ENCODE measurements at regions not wholly inside any gene's neighbourhood (a gene's known extent, or its start where the extent isn't known, plus 50 kb on each side); places are given as distances from the start of the nearest gene placed in this dataset.

DNA sequence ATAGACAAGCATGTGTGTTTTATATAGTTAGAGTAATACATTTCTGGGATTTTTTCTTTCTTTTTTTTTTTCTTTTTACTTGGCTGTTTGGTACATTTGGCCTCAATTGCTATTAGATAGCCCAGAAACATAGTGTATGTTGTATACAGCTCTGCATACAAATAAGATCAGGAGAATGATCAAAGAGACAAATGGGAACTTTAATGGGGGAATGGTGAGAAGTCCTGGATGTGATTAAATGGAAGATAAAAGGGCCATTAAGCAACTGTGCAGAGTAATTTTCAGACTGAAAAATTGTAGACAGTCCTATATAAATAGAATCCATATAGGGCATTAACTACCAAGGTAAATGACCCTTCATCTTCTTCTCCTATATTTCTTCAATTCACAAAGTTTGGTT, 575.6 kb downstream of the EBF1 start:
- ATAC-seq: no peak
- Mint-ChIP-seq H3K36me3 (no peaks in the 10 kb centered on the region), H3K9me3 (no peaks in the 10 kb centered on the region), H3K27ac (no peak overlapping the region), H3K4me3 (no peak overlapping the region), H3K4me1 (no peaks in the 10 kb centered on the region), H3K27me3 (no peaks in the 10 kb centered on the region)

GRCh38 chr5:158522776-158523175, 576.9 kb downstream of the EBF1 start:
- H3K36me3 Mint-ChIP-seq: no peaks in the 10 kb centered on the region
- ATAC-seq: no peak
- no peaks in the 10 kb centered on the region for H3K27me3 Mint-ChIP-seq
- no peak overlapping the region for H3K4me3 Mint-ChIP-seq
- H3K9me3 Mint-ChIP-seq: no peaks in the 10 kb centered on the region
- no peak overlapping the region for H3K27ac Mint-ChIP-seq
- no peaks in the 10 kb centered on the region for H3K4me1 Mint-ChIP-seq

DNA sequence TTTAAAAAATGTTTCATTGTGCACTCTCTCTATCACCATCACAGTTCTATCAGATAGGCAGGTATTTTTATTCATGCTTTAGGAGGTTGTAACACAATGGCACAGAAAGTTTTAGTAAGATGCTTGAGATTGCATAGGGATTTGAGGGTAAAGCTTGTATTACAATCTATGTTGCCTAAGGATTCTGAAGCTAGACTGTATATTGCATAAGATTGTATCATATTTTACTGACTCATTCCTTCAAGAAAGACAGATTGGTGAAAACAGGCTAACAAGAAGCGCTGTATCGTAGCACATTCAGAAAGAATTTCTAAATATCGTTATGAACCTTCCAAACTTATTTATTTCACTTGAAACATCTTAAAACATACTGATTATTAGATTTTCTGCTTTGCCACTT, 577.7 kb downstream of the EBF1 start:
- H3K4me3 Mint-ChIP-seq: no peak overlapping the region
- H3K4me1 Mint-ChIP-seq: no peaks in the 10 kb centered on the region
- no peaks in the 10 kb centered on the region for H3K9me3 Mint-ChIP-seq
- H3K36me3 Mint-ChIP-seq: no peaks in the 10 kb centered on the region
- no peak for ATAC-seq
- H3K27me3 Mint-ChIP-seq: no peaks in the 10 kb centered on the region
- no peak overlapping the region for H3K27ac Mint-ChIP-seq

GRCh38 chr5:158519433-158520021, 580.2 kb downstream of the EBF1 start:
- no peak for ATAC-seq
- no peaks in the 10 kb centered on the region for H3K9me3 Mint-ChIP-seq
- H3K27me3 Mint-ChIP-seq: no peaks in the 10 kb centered on the region
- peaks cover 4% of the 10 kb centered on the region for H3K4me1 Mint-ChIP-seq
- H3K4me3 Mint-ChIP-seq: no peak overlapping the region
- no peak overlapping the region for H3K27ac Mint-ChIP-seq
- no peaks in the 10 kb centered on the region for H3K36me3 Mint-ChIP-seq

GRCh38 chr5:158516521-158516920, 583.2 kb downstream of the EBF1 start:
- Mint-ChIP-seq H3K27me3 (no peaks in the 10 kb centered on the region), H3K9me3 (no peaks in the 10 kb centered on the region), H3K4me3 (no peak overlapping the region), H3K36me3 (no peaks in the 10 kb centered on the region), H3K27ac (no peak overlapping the region), H3K4me1 (peaks cover 32% of the 10 kb centered on the region)
- no peak for ATAC-seq

DNA sequence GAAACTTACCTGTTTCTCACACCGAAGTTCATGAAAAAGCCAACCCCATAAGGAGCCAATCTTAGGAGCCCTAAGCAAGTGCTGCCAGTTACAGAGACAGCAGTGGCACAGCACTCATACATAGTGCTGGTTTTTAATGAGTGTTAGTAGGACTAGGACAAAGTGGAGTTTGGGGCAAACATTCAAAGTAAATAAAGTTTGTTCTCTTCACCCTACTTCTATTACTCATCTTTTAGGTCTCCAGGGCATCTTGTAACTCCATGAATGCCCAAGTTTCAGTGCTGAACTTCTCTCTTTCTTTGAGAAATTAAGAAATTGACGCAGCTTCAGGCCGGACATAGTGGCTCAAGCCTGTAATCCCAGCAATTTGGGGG, 584.7 kb downstream of the EBF1 start:
- Mint-ChIP-seq H3K9me3 (peaks cover 4% of the 10 kb centered on the region), H3K4me1 (peaks cover 46% of the 10 kb centered on the region), H3K4me3 (no peak overlapping the region), H3K27ac (peak overlapping the region; percentile 48), H3K36me3 (no peaks in the 10 kb centered on the region), H3K27me3 (no peaks in the 10 kb centered on the region)
- ATAC-seq: no peak

- Mint-ChIP-seq H3K36me3 (no peaks in the 10 kb centered on the region), H3K4me3 (no peak overlapping the region), H3K27ac (peak overlapping the region; percentile 48), H3K9me3 (peaks cover 4% of the 10 kb centered on the region), H3K4me1 (peaks cover 46% of the 10 kb centered on the region), H3K27me3 (no peaks in the 10 kb centered on the region)
- no peak for ATAC-seq
Measured at GRCh38 chr5:158514319-158514985, 585.3 kb downstream of the EBF1 start.

- no peaks in the 10 kb centered on the region for H3K36me3 Mint-ChIP-seq
- H3K9me3 Mint-ChIP-seq: peaks cover 4% of the 10 kb centered on the region
- no peaks in the 10 kb centered on the region for H3K27me3 Mint-ChIP-seq
- peaks cover 46% of the 10 kb centered on the region for H3K4me1 Mint-ChIP-seq
- peak overlapping the region; percentile 61 for H3K27ac Mint-ChIP-seq
- H3K4me3 Mint-ChIP-seq: peak overlapping the region; percentile 42
- no peak for ATAC-seq
Measured at GRCh38 chr5:158513490-158514318, 586.0 kb downstream of the EBF1 start.

DNA sequence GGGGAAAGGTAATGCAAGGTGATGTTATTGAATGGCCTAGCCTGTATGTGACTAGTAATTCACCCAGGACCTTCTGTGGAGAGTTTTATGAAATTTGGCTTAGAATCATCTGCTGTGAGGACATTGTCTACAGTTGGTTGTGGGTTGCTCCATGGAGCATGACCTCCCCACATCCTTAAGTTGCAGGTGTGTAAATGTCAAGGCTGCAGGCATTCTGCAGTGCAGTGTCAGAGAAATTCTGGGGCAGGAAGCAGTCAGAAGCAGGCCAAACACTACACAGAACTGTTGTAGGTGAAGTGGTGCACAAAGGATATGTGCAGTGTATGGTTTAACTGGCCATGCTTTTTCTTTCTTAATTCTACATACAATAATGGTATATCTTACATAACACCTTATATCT, 588.3 kb downstream of the EBF1 start:
- Mint-ChIP-seq H3K4me3 (no peak overlapping the region), H3K9me3 (peaks cover 12% of the 10 kb centered on the region), H3K4me1 (peaks cover 46% of the 10 kb centered on the region), H3K27me3 (no peaks in the 10 kb centered on the region), H3K36me3 (peaks cover 2% of the 10 kb centered on the region), H3K27ac (peak overlapping the region; percentile 2)
- peak; percentile 99 for ATAC-seq

GRCh38 chr5:158510479-158510878, 589.2 kb downstream of the EBF1 start:
- peak overlapping the region; percentile 2 for H3K27ac Mint-ChIP-seq
- ATAC-seq: no peak
- no peaks in the 10 kb centered on the region for H3K27me3 Mint-ChIP-seq
- H3K9me3 Mint-ChIP-seq: peaks cover 18% of the 10 kb centered on the region
- no peak overlapping the region for H3K4me3 Mint-ChIP-seq
- peaks cover 46% of the 10 kb centered on the region for H3K4me1 Mint-ChIP-seq
- H3K36me3 Mint-ChIP-seq: peaks cover 8% of the 10 kb centered on the region

DNA sequence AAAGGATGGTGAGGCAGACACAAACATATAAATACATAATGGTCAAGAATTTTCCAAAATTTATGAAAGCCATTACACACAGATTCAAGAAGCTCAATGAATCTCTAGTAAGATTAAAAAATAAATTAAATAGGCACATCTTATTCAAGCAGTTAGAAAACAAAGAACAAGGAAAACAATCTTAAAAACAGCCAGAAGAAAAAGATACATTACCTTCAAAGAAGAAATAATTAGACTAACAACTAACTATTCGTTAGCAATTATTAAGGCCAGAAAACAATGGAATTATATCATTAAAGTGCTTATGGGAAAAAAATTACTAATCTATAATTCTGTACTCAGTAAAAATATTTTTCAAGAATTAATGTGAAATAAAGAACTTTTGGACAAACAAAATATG, 593.1 kb downstream of the EBF1 start:
- Mint-ChIP-seq H3K4me3 (no peak overlapping the region), H3K27me3 (no peaks in the 10 kb centered on the region), H3K27ac (no peak overlapping the region), H3K4me1 (peaks cover 15% of the 10 kb centered on the region), H3K36me3 (peaks cover 16% of the 10 kb centered on the region), H3K9me3 (peaks cover 24% of the 10 kb centered on the region)
- ATAC-seq: no peak

- no peak for ATAC-seq
- no peaks in the 10 kb centered on the region for H3K4me1 Mint-ChIP-seq
- no peak overlapping the region for H3K4me3 Mint-ChIP-seq
- H3K9me3 Mint-ChIP-seq: peaks cover 20% of the 10 kb centered on the region
- H3K27me3 Mint-ChIP-seq: no peaks in the 10 kb centered on the region
- H3K36me3 Mint-ChIP-seq: peaks cover 16% of the 10 kb centered on the region
- no peak overlapping the region for H3K27ac Mint-ChIP-seq
Measured at GRCh38 chr5:158502686-158503085, 597.0 kb downstream of the EBF1 start.

DNA sequence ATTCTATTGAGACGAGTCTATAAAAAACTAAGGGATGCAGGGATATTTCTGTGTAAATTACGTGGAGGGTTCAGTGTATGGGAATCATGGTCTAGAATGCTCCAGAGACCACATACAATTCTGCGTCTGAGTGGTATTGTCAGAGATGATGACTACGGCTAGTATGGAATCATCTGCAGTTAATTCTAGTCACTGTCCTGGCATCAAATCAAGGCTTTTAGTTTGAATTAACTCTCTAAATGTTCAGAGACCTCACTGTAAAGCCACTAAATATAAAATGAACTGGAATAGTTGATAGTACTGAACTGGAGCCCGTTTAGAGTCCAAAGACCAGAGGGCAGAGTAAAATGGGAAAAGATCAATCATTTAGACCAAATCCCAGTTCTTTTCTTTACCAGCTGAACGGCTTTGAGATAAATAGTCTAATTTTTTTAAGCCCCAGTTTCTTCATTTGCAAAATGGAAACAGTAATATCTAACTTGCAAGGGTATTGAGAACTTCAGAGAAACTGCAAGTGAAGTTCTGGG, 599.8 kb downstream of the EBF1 start:
- Mint-ChIP-seq H3K27ac (no peak overlapping the region), H3K4me3 (no peak overlapping the region), H3K9me3 (peaks cover 1% of the 10 kb centered on the region), H3K4me1 (no peaks in the 10 kb centered on the region), H3K36me3 (peaks cover 3% of the 10 kb centered on the region), H3K27me3 (no peaks in the 10 kb centered on the region)
- ATAC-seq: no peak

DNA sequence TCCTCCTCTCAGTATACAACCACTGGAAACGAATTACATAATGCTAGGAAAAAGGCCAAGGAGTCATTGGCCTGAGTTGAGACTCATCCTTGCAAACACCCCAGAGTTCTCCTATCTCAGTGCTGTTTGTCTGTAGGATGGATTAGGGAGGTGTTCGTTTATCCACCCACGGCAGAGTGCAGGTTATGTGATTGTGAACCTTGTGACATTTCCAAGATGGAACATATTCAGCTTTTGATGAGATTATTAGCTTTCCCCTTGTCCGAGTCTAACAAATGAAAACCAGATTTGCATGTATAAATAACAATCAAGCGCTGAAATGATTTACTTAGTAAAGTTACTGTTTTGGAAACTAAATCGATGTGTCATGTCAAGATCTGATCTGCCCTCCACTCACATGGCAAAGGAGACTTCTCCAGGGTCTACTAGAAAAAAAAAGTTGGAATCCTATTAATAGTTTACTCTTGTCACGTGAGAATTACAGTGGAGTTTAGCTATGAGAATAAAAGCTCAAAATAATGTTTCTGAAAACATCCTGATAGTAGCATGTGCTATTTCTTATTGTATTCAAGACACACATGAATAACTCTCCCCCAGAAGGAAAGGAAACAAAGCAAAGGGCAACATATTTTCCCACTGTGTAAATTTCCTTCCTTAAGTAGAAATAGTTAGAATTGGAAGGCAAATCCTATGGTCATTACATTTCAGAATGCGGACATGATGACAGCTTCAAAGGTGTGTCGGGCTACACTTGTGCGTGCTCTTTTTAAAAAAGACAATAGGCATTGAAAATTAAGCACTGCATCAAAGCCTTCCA, 600.4 kb downstream of the EBF1 start:
- H3K27me3 Mint-ChIP-seq: no peaks in the 10 kb centered on the region
- ATAC-seq: no peak
- H3K9me3 Mint-ChIP-seq: no peaks in the 10 kb centered on the region
- no peak overlapping the region for H3K27ac Mint-ChIP-seq
- no peaks in the 10 kb centered on the region for H3K4me1 Mint-ChIP-seq
- no peaks in the 10 kb centered on the region for H3K36me3 Mint-ChIP-seq
- no peak overlapping the region for H3K4me3 Mint-ChIP-seq

DNA sequence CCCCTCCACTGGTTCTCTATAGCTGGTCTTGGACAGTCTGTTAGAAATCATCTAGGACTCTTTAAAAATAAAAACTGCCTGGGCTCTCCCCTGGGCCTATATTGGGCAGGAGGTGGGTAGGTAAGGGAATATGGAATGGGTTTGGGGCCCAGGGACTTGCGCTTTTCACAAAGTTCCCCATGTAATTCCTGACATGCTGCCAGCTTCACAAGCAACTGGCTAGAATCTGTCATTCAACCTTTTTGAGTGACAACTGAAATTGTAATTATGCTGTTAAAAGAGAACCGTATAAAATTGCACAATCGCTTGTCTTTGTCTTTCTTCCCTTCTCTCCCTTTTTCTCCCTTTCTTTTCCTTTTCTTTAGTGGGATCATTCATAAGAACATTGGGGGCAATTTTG, 603.1 kb downstream of the EBF1 start:
- no peaks in the 10 kb centered on the region for H3K4me1 Mint-ChIP-seq
- no peak for ATAC-seq
- no peak overlapping the region for H3K4me3 Mint-ChIP-seq

More for the DNA sequence above, 603.1 kb downstream of the EBF1 start:
- Mint-ChIP-seq H3K36me3 (no peaks in the 10 kb centered on the region), H3K27ac (no peak overlapping the region), H3K27me3 (no peaks in the 10 kb centered on the region), H3K9me3 (no peaks in the 10 kb centered on the region)

Measured in stimulated activated memory B cell treated with anti-CD40 and anti-IgM and Interleukin-4, amounts not matched to agents 10 μg/mL and 1 μg/mL and 100 μg/mL, for 72 hours (primary cell).